Neural cell (in vitro differentiated cells): ENCODE measurements at regions not wholly inside any gene's neighbourhood (a gene's known extent, or its start where the extent isn't known, plus 50 kb on each side); places are given as distances from the start of the nearest gene placed in this dataset.

Source experiments
- H2AFZ ChIP-seq: fragments of 200-600, 300-800 bp; sonication (generic), shearing (Covaris generic); 2 replicates; pipeline ENCODE4 v1.6.0; 2014; ENCODE audit warnings: low read depth, mild to moderate bottlenecking, antibody characterized with exemption, low read length, moderate library complexity
- H3F3A ChIP-seq: fragments of 200-600 bp; shearing (Covaris generic); 2 replicates; pipeline ENCODE4 v1.6.1; 2016; ENCODE audit warnings: mild to moderate bottlenecking, moderate library complexity, mixed read lengths, antibody characterized with exemption, low read length; ENCODE audit not compliant: insufficient read depth, poor library complexity, severe bottlenecking
- H3K27ac ChIP-seq: fragments of 200-600, 300-800 bp; sonication (generic), shearing (Covaris generic); 2 replicates; pipeline ENCODE4 v1.5.1; 2014; ENCODE audit warnings: mild to moderate bottlenecking, low read length, moderate library complexity
- H3K27me3 ChIP-seq: fragments of 300-800, 200-600 bp; sonication (generic), shearing (Covaris generic); 2 replicates; pipeline ENCODE4 v1.6.0; 2014; ENCODE audit warnings: mild to moderate bottlenecking, low read depth, low read length, moderate library complexity; ENCODE audit not compliant: insufficient read depth
- H3K36me3 ChIP-seq: fragments of 300-800, 200-600 bp; sonication (generic), shearing (Covaris generic); 2 replicates; pipeline ENCODE4 v1.5.1; 2014; ENCODE audit warnings: mild to moderate bottlenecking, antibody characterized with exemption, low read length, moderate library complexity; ENCODE audit not compliant: insufficient read depth
- H3K4me2 ChIP-seq: fragments of 300-800, 200-600 bp; sonication (generic), shearing (Covaris generic); 2 replicates; pipeline ENCODE4 v1.6.0; 2014; ENCODE audit warnings: mild to moderate bottlenecking, low read length
- H3K4me3 ChIP-seq: fragments of 300-800, 200-600 bp; sonication (generic), shearing (Covaris generic); 2 replicates; pipeline ENCODE4 v1.5.1; 2014; ENCODE audit warnings: mild to moderate bottlenecking, low read length, moderate library complexity
- H3K79me2 ChIP-seq: fragments of 200-600 bp; shearing (Covaris generic); replicated peaks from 2 replicates; pipeline ENCODE4 v1.6.0; 2014; ENCODE audit warnings: mild to moderate bottlenecking, low read length, moderate library complexity; ENCODE audit not compliant: insufficient read depth
- H3K9ac ChIP-seq: fragments of 300-800, 200-600 bp; sonication (generic), shearing (Covaris generic); 2 replicates; pipeline ENCODE4 v1.6.1; 2016; ENCODE audit warnings: mild to moderate bottlenecking, low read length, mixed read lengths
- H3K9me2 ChIP-seq: fragments of 200-600 bp; shearing (Covaris generic); 2 replicates; pipeline ENCODE4 v1.6.1; 2016; ENCODE audit warnings: mild to moderate bottlenecking, low read length, mixed read lengths; ENCODE audit not compliant: insufficient read depth
- H3K9me3 ChIP-seq: fragments of 200-600, 300-800 bp; sonication (generic), shearing (Covaris generic); 2 replicates; pipeline ENCODE4 v1.6.1; 2016; ENCODE audit warnings: mild to moderate bottlenecking, mixed run types, low read length, moderate library complexity, mixed read lengths
- H4K20me1 ChIP-seq: fragments of 200-600 bp; shearing (Covaris generic); 2 replicates; pipeline ENCODE4 v1.6.1; 2016; ENCODE audit warnings: mild to moderate bottlenecking, mixed run types; ENCODE audit not compliant: insufficient read depth
- MXI1 ChIP-seq: fragments of 450-650 bp; conservative IDR thresholded peaks from 2 replicates; pipeline ENCODE4 v1.6.1; 2014; ENCODE audit warnings: antibody characterized with exemption, mild to moderate bottlenecking; ENCODE audit not compliant: poor library complexity, severe bottlenecking
- small RNA-seq, 3 experiments: library from RNA; depleted of rRNA; stranded (forward); fragments of <200 nt; gene quantifications; one replicate each; pipeline ENCODE3, GENCODE V24; 2012

DNA sequence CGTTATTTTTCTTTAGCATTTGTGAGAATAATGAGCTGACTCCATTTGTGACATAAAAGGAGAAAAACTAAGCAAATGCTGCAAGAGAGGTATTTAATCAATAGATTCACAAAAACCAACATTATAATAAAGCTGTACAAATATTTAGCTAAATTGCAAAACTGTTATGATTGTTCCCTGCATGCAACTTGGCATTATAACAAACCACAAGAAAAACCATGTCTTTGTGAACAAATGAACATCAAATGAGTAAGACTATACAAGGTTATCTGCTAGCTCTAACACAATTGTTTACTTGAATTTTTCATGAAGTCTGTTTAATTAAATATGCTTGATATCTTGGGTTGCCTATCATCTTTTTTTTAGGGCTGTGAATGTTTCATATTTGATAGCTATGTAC lies 50.8 kb upstream of the PPP1R9A start:
- H3K9me2 ChIP-seq = no peaks in the 10 kb centered on the region
- no peaks in the 10 kb centered on the region for H3K27me3 ChIP-seq
- no peak overlapping the region for H3K9ac ChIP-seq
- no peak overlapping the region for H2AFZ ChIP-seq
- no peaks in the 10 kb centered on the region for H3K36me3 ChIP-seq
- H3K27ac ChIP-seq = no peak overlapping the region
- no peaks in the 10 kb centered on the region for H4K20me1 ChIP-seq
- H3F3A ChIP-seq = no peaks in the 10 kb centered on the region
- no peak for TF ChIP-seq MXI1
- no peak overlapping the region for H3K4me3 ChIP-seq
- no peaks in the 10 kb centered on the region for H3K79me2 ChIP-seq
- no peaks in the 10 kb centered on the region for H3K9me3 ChIP-seq
- no peak overlapping the region for H3K4me2 ChIP-seq

Small RNA genes in the stretch of these regions (small RNA-seq; reads per million reads assigned to genes)
- 0 reads per million in 3 experiments for gene RN7SKP129
- gene RNU6-956P = 0 reads per million in 3 experiments
